SH-SY5Y (cell line): ENCODE measurements at regions not wholly inside any gene's neighbourhood (a gene's known extent, or its start where the extent isn't known, plus 50 kb on each side); places are given as distances from the start of the nearest gene placed in this dataset.

Source experiments
- GATA2 ChIP-seq: IDR thresholded peaks from 2 replicates; pipeline ENCODE4 v1.6.1; 2011; ENCODE audit warnings: mild to moderate bottlenecking, low read depth, low read length
- GATA3 ChIP-seq: IDR thresholded peaks from 2 replicates; pipeline ENCODE4 v1.6.1; 2011; ENCODE audit warnings: low read depth, mild to moderate bottlenecking, low read length, moderate library complexity

GRCh38 chr2:65483763-65484162 lies 51.4 kb upstream of the SPRED2 start:
- no peak for TF ChIP-seq GATA2
- TF ChIP-seq GATA3: no peak
